ENCODE measurements at regions not wholly inside any gene's neighbourhood (a gene's known extent, or its start where the extent isn't known, plus 50 kb on each side); places are given as distances from the start of the nearest gene placed in this dataset.
A peak's percentile ranks its signal among the peaks of the same experiment; 100 is the strongest.

GRCh38 chr1:221109930-221110329 is 230.7 kb downstream of the HLX start:
- DNase-seq = no peak

- no peak for DNase-seq
Measured at GRCh38 chr1:221117133-221117532, 237.9 kb downstream of the HLX start.

- no peak for DNase-seq
Measured at GRCh38 chr1:221117548-221117951, 238.3 kb downstream of the HLX start.

GRCh38 chr1:221118176-221118937 is 239.1 kb downstream of the HLX start:
- DNase-seq = no peak

- no peak for DNase-seq
Measured at GRCh38 chr1:221118938-221119320, 239.7 kb downstream of the HLX start.

GRCh38 chr1:221122501-221122900 is 243.3 kb downstream of the HLX start:
- no peak for DNase-seq

- DNase-seq = no peak
Measured at GRCh38 chr1:221125976-221126375, 246.7 kb downstream of the HLX start.

GRCh38 chr1:221137666-221138065 is 258.4 kb downstream of the HLX start:
- DNase-seq = no peak

GRCh38 chr1:221138516-221138915 is 259.3 kb downstream of the HLX start:
- DNase-seq = no peak

GRCh38 chr1:221139991-221140390 is 260.7 kb downstream of the HLX start:
- no peak for DNase-seq

GRCh38 chr1:221141096-221141495 is 261.9 kb downstream of the HLX start:
- no peak for DNase-seq

- DNase-seq = no peak
Measured at GRCh38 chr1:221141606-221142285, 262.5 kb downstream of the HLX start.

- DNase-seq = no peak
Measured at GRCh38 chr1:221148660-221149059, 269.4 kb downstream of the HLX start.

- DNase-seq = no peak
Measured at GRCh38 chr1:221149111-221149510, 269.9 kb downstream of the HLX start.

- no peak for DNase-seq
Measured at GRCh38 chr1:221149555-221150075, 270.4 kb downstream of the HLX start.

- DNase-seq = no peak
Measured at GRCh38 chr1:221150996-221151395, 271.8 kb downstream of the HLX start.

GRCh38 chr1:221154932-221155331 is 275.7 kb downstream of the HLX start:
- DNase-seq = no peak

GRCh38 chr1:221157026-221157761 is 278.0 kb downstream of the HLX start:
- DNase-seq = peak; percentile 37

- DNase-seq = no peak
Measured at GRCh38 chr1:221159608-221160007, 280.4 kb downstream of the HLX start.

- no peak for DNase-seq
Measured at GRCh38 chr1:221161571-221162041, 282.4 kb downstream of the HLX start.

- no peak for DNase-seq
Measured at GRCh38 chr1:221162352-221162751, 283.1 kb downstream of the HLX start.

GRCh38 chr1:221162939-221163338 is 283.7 kb downstream of the HLX start:
- DNase-seq = no peak

GRCh38 chr1:221164029-221164428 is 284.8 kb downstream of the HLX start:
- DNase-seq = no peak

Data from NCI-H774 (cell line).